Heart left ventricle (tissue), 13 donors: ENCODE measurements at regions not wholly inside any gene's neighbourhood (a gene's known extent, or its start where the extent isn't known, plus 50 kb on each side); places are given as distances from the start of the nearest gene placed in this dataset.

Experiments
- POLR2A ChIP-seq, 2 donors: fragments of 450-650 bp; IDR thresholded peaks; one replicate each; pipeline ENCODE4 v1.6.1; 2017; ENCODE audit warnings: antibody characterized with exemption in 2 of 2, mild to moderate bottlenecking in 2 of 2, moderate library complexity in 2 of 2
- TF ChIP-seq, protein P1 (sequence below), 12 donors: fragments of 200-600 bp; sonication (generic) in 4 of 12; IDR thresholded peaks; one replicate each; pipeline versions ENCODE4 v1.5.0 to v1.8.0; 2018 to 2022; ENCODE audit warnings: antibody characterized with exemption in 12 of 12, mild to moderate bottlenecking in 5 of 12
- donor health status: ischemic (EF 13 %, LVEDD 7.1; RV severe dilation, severe dysfunction).
- donor health status: DM: no; HTN: yes; CAD: no.
- donor health status: DM: no; HTN: no; CAD: no.
- donor health status: ischemic (EF 25% LVEDD 6.9; RV normal size, moderate dysfunction).
- donor health status: ischemic (EF 25% LVEDD 5.7; RV mildly dilated, moderate dysfunction).
- donor health status: ischemic (EF 35%, LVEDD 5.7; RV mildly dilated, moderate dysfunction).
- donor health status: nonischemic (EF 11% LVEDD 7.7; RV severe dilation, severe dysfunction).
- donor health status: DM: yes; HTN: yes; CAD: no.
- donor health status: PGD.
- donor health status: ischemic (EF 29% LVEDD 5.4; RV normal size, mild dysfunction).
- donor health status: nonischemic (EF 23%, LVEDD 6.1; RV moderate dilation, normal function).

DNA sequence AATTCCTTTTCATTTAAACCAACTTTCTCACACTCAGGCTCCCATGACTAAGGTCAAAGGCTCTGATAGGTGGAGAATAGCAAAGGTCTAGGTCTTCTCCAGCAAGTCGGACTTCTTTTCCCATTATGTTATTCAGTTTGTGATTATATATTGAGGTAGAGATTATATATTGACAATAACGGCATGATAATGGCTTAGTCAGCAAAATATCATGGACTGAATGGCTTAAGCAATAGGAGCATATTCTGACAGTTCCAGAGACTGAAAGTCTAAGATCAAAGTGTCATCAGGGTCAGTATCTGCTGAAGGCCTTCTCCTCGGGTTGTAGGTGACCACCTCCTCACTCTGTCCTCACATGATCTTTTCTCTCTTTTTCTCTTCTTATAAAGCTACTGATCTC, 1251.4 kb downstream of the ROBO1 start:
- no peak for TF ChIP-seq POLR2A (IDR thresholded peaks at IDR 0.05)
- TF ChIP-seq, protein P1, sequence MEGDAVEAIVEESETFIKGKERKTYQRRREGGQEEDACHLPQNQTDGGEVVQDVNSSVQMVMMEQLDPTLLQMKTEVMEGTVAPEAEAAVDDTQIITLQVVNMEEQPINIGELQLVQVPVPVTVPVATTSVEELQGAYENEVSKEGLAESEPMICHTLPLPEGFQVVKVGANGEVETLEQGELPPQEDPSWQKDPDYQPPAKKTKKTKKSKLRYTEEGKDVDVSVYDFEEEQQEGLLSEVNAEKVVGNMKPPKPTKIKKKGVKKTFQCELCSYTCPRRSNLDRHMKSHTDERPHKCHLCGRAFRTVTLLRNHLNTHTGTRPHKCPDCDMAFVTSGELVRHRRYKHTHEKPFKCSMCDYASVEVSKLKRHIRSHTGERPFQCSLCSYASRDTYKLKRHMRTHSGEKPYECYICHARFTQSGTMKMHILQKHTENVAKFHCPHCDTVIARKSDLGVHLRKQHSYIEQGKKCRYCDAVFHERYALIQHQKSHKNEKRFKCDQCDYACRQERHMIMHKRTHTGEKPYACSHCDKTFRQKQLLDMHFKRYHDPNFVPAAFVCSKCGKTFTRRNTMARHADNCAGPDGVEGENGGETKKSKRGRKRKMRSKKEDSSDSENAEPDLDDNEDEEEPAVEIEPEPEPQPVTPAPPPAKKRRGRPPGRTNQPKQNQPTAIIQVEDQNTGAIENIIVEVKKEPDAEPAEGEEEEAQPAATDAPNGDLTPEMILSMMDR (IDR thresholded peaks at IDR 0.05): no peak
